ENCODE measurements at regions not wholly inside any gene's neighbourhood (a gene's known extent, or its start where the extent isn't known, plus 50 kb on each side); places are given as distances from the start of the nearest gene placed in this dataset.

DNA sequence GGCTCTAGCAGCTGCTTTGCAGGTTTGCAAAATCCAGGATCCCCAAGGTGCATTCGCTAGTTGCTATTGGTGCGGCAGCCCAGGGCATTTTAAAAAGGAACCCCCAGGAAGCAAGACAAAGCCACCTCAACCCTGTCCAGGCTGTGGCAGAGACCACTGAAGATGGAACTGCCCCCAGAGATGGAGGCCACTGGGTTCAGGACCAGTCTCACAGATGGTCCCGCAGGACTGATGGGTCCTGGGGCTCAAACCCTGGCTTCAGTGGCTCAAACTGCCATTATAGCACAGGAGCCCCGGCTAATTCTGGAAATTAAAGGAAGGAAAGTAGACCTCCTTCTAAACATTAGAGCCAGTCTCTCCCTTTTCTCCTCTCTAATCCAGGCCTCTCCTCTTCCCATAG lies 79.8 kb upstream of the TSPAN11 start:
- Histone ChIP-seq H3K4me3 (no peak overlapping the region), H3K9me3 (no peaks in the 10 kb centered on the region), H3K27ac (no peak overlapping the region), H3K36me3 (no peaks in the 10 kb centered on the region), H3K4me1 (peaks cover 0 to 3% (median 0%) of the 10 kb centered on the region in 4 donors), H3K27me3 (peaks cover 0 to 16% of the 10 kb centered on the region in 2 donors)
- DNase-seq = no peak
- intact Hi-C loops (cut with DNase I; ENCODE audit: low total_unique reads) = no loop called here
- no peak for TF ChIP-seq CTCF (IDR thresholded peaks at IDR 0.05)

GRCh38 chr12:30845676-30846075 lies 80.9 kb upstream of the TSPAN11 start:
- no peak overlapping the region for H3K27ac ChIP-seq
- DNase-seq = no peak
- H3K36me3 ChIP-seq = no peaks in the 10 kb centered on the region
- H3K27me3 ChIP-seq = peaks cover 0 to 16% of the 10 kb centered on the region in 2 donors
- intact Hi-C loops (cut with DNase I; ENCODE audit: low total_unique reads) = no loop called here
- no peak for TF ChIP-seq CTCF (IDR thresholded peaks at IDR 0.05)
- H3K9me3 ChIP-seq = no peaks in the 10 kb centered on the region
- no peak overlapping the region for H3K4me3 ChIP-seq
- no peaks in the 10 kb centered on the region for H3K4me1 ChIP-seq

- Histone ChIP-seq H3K4me3 (no peak overlapping the region), H3K36me3 (no peaks in the 10 kb centered on the region), H3K27me3 (peaks cover 0 to 16% of the 10 kb centered on the region in 2 donors), H3K9me3 (no peaks in the 10 kb centered on the region), H3K27ac (no peak overlapping the region), H3K4me1 (no peaks in the 10 kb centered on the region)
- DNase-seq = no peak
- intact Hi-C loops (cut with DNase I; ENCODE audit: low total_unique reads) = no loop called here
- no peak for TF ChIP-seq CTCF (IDR thresholded peaks at IDR 0.05)
These were observed 83.3 kb upstream of the TSPAN11 start for GRCh38 chr12:30843211-30843610.

DNA sequence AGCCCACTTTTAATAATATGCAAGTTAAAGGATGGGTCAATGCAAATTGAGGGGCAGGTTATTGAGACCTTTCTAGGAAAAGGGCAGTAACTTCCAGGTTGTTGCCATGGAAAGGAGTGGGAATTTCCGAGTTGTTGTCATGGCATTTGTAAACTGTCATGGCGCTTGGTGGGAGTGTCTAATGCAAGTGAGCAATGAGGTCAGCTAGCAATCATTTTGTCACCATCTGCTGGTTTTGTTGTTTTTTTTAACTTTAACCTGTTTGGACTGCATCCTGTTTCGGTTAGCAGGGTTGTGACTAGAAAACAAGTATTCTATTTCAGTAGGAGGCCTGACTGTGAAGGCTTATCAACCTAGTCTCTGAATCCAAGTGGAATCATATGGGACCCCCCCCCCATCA lies 85.8 kb upstream of the TSPAN11 start:
- no peak for DNase-seq
- TF ChIP-seq CTCF (IDR thresholded peaks at IDR 0.05) = no peak

GRCh38 chr12:30839643-30840220 lies 85.0 kb upstream of the CAPRIN2 start:
- intact Hi-C loops (cut with DNase I; ENCODE audit: low total_unique reads) = no loop called here
- Histone ChIP-seq H3K4me3 (no peak overlapping the region), H3K4me1 (no peaks in the 10 kb centered on the region), H3K9me3 (no peaks in the 10 kb centered on the region), H3K36me3 (no peaks in the 10 kb centered on the region), H3K27me3 (peaks cover 0 to 11% of the 10 kb centered on the region in 2 donors), H3K27ac (no peak overlapping the region)
- no peak for TF ChIP-seq CTCF (IDR thresholded peaks at IDR 0.05)
- no peak for DNase-seq

More for the DNA sequence above, 85.8 kb upstream of the TSPAN11 start:
- H3K4me1 ChIP-seq = no peaks in the 10 kb centered on the region
- no peaks in the 10 kb centered on the region for H3K9me3 ChIP-seq
- H3K4me3 ChIP-seq = no peak overlapping the region
- no peaks in the 10 kb centered on the region for H3K36me3 ChIP-seq
- intact Hi-C loops (cut with DNase I; ENCODE audit: low total_unique reads) = no loop called here
- H3K27me3 ChIP-seq = peaks cover 0 to 15% of the 10 kb centered on the region in 2 donors
- H3K27ac ChIP-seq = no peak overlapping the region

DNA sequence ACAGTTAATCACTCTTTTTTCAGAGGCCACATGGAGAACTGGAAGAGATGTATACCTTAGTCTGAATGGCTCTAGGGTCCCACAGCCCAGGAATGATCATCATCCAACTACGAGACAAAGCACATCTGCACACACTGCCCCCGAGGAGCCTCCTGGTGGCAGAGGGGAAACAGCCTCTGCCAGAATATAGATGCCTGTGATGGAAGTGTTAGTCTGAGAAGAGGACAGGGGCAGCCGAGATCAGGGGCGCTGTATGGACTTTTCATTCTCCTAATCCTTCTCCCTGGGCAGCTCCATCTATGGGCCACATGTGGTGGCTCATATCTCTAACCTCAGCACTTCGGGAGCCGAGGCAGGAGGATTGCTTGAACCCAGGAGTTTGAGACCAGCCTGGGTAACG lies 82.8 kb upstream of the CAPRIN2 start:
- no peak overlapping the region for H3K27ac ChIP-seq
- peaks cover 0 to 14% of the 10 kb centered on the region in 2 donors for H3K27me3 ChIP-seq
- no peaks in the 10 kb centered on the region for H3K36me3 ChIP-seq
- no peak for TF ChIP-seq CTCF (IDR thresholded peaks at IDR 0.05)
- H3K4me3 ChIP-seq = no peak overlapping the region
- no peaks in the 10 kb centered on the region for H3K9me3 ChIP-seq
- intact Hi-C loops (cut with DNase I; ENCODE audit: low total_unique reads) = no loop called here
- no peaks in the 10 kb centered on the region for H3K4me1 ChIP-seq
- no peak for DNase-seq

Data from tibial artery (tissue), 4 donors.